ENCODE measurements at regions not wholly inside any gene's neighbourhood (a gene's known extent, or its start where the extent isn't known, plus 50 kb on each side); places are given as distances from the start of the nearest gene placed in this dataset.

DNA sequence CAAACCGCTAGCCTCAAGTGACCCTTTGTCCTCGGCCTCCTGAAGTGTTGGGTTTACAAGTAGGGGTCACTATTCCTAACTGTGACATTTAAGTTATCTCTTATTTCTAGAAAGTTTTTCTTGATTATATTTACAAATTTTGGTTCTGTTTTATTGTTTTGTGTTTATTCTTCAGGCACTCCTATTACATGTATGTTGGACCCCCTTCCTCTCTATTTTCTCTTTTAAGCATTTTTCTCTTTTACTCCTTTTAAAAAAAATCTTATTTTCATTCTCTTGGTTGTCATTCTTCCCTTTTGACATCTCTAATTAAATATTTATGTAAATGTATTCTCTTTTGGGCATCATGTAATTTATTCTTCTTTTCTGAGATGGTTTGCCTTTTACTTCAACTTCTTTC lies 50.4 kb upstream of the MAP3K7 start:
- TF ChIP-seq, protein P1, sequence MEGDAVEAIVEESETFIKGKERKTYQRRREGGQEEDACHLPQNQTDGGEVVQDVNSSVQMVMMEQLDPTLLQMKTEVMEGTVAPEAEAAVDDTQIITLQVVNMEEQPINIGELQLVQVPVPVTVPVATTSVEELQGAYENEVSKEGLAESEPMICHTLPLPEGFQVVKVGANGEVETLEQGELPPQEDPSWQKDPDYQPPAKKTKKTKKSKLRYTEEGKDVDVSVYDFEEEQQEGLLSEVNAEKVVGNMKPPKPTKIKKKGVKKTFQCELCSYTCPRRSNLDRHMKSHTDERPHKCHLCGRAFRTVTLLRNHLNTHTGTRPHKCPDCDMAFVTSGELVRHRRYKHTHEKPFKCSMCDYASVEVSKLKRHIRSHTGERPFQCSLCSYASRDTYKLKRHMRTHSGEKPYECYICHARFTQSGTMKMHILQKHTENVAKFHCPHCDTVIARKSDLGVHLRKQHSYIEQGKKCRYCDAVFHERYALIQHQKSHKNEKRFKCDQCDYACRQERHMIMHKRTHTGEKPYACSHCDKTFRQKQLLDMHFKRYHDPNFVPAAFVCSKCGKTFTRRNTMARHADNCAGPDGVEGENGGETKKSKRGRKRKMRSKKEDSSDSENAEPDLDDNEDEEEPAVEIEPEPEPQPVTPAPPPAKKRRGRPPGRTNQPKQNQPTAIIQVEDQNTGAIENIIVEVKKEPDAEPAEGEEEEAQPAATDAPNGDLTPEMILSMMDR (conservative IDR thresholded peaks at IDR 0.05 in 1 of 2, IDR thresholded peaks at IDR 0.05 in 1 of 2; ENCODE audit: low read depth in 1 of 2, low read length in 2 of 2) = no peak
- TF ChIP-seq EZH2 (IDR thresholded peaks at IDR 0.05; ENCODE audit: low read length, missing control alignments) = no peak

Measured in fibroblast of lung (primary cell).